ENCODE measurements at regions not wholly inside any gene's neighbourhood (a gene's known extent, or its start where the extent isn't known, plus 50 kb on each side); places are given as distances from the start of the nearest gene placed in this dataset.

GRCh38 chr7:69193061-69193460, 405.2 kb upstream of the AUTS2 start:
- Histone ChIP-seq H3K4me3 (ENCODE audit: extremely low read depth in 1 of 4, insufficient read depth in 2 of 4, low read depth in 3 of 4, low read length in 4 of 4) (no peak overlapping the region), H3K9me3 (ENCODE audit: insufficient read depth in 2 of 2, low read depth in 1 of 2, low read length in 1 of 2) (peaks cover 0 to 3% of the 10 kb centered on the region in 2 experiments; a peak in 1 of 4 replicates), H4K91ac (replicated peaks; ENCODE audit: insufficient read length, low read length) (no peak overlapping the region), H2AK5ac (ENCODE audit: low read depth, low read length) (no peak overlapping the region), H3K79me1 (ENCODE audit: low read depth, low read length) (no peaks in the 10 kb centered on the region), H3K56ac (replicated peaks; ENCODE audit: insufficient read length, low read depth, low read length) (no peak overlapping the region), H3K27ac (ENCODE audit: low read depth, low read length) (no peak overlapping the region), H3K23me2 (ENCODE audit: low read depth, low read length) (no peaks in the 10 kb centered on the region), H3K18ac (ENCODE audit: extremely low read depth, low read length) (no peak overlapping the region), H2BK12ac (ENCODE audit: low read depth, low read length) (no peak overlapping the region), H2BK20ac (ENCODE audit: low read length) (no peak overlapping the region), H2BK15ac (ENCODE audit: low read length) (no peak overlapping the region), H4K20me1 (replicated peaks in 1 of 2; ENCODE audit: control insufficient read depth in 1 of 2, insufficient read depth in 2 of 2, low read length in 2 of 2) (no peaks in the 10 kb centered on the region), H3K4ac (replicated peaks; ENCODE audit: insufficient read length, low read depth, low read length) (no peak overlapping the region), H3K27me3 (replicated peaks in 1 of 4; ENCODE audit: control insufficient read depth in 3 of 4, extremely low read depth in 1 of 4, insufficient read depth in 3 of 4, low read length in 3 of 4) (no peaks in the 10 kb centered on the region), H3K23ac (ENCODE audit: insufficient read length) (no peak overlapping the region), H4K8ac (ENCODE audit: extremely low read depth, insufficient read depth, low read length) (no peak overlapping the region), H2BK5ac (ENCODE audit: low read depth, low read length) (no peak overlapping the region), H3K36me3 (ENCODE audit: control insufficient read depth in 2 of 4, insufficient read depth in 4 of 4, low read length in 3 of 4) (no peaks in the 10 kb centered on the region), H3K4me2 (ENCODE audit: insufficient read depth in 1 of 2, low read depth in 2 of 2, low read length in 2 of 2) (no peak overlapping the region), H3K79me2 (ENCODE audit: control insufficient read depth in 1 of 2, insufficient read depth in 2 of 2, low read length in 2 of 2) (no peaks in the 10 kb centered on the region), H2AFZ (ENCODE audit: low read length) (no peak overlapping the region), H2BK120ac (replicated peaks; ENCODE audit: low read depth, low read length) (no peak overlapping the region), H3K14ac (ENCODE audit: insufficient read length) (no peak overlapping the region), H4K5ac (ENCODE audit: insufficient read length, low read depth, low read length) (no peak overlapping the region), H3K9ac (replicated peaks in 1 of 4; ENCODE audit: extremely low read depth in 1 of 4, low read depth in 3 of 4, low read length in 3 of 4) (no peak overlapping the region), H3K4me1 (replicated peaks in 1 of 4; ENCODE audit: control insufficient read depth in 3 of 4, insufficient read depth in 4 of 4, low read length in 3 of 4) (no peaks in the 10 kb centered on the region)
- FAIRE-seq, result no peak
- ChIA-PET POLR2A (ENCODE audit: partially characterized antibody) (no interaction called here), CTCF (ENCODE audit: partially characterized antibody) (interaction anchor here (0.7 kb wide), 1 partner anchor 764 kb away, joined by 3 read pairs; no protein-coding TSS in a partner anchor)
- DNase-seq (ENCODE audit: low read depth in 1 of 2, low spot score in 2 of 2), result no peak
- 94% methylated on average over 4 of the region's 4 CpGs; no CpG with 5 or more reads in 1 of the 2 experiments for WGBS, 2 experiments (ENCODE audit: extremely low coverage in 1 of 2, insufficient coverage in 1 of 2, insufficient read length in 1 of 2, insufficient replicate concordance in 2 of 2, low coverage in 1 of 2, low lambda C conversion rate in 2 of 2, missing lambda C conversion rate in 1 of 2)
- no peak for TF ChIP-seq TAF7 (optimal IDR thresholded peaks at IDR 0.05; ENCODE audit: borderline replicate concordance, low read depth, low read length)
- TF ChIP-seq USF2 (IDR thresholded peaks at IDR 0.05; ENCODE audit: low read length), result no peak
- TF ChIP-seq RXRA (IDR thresholded peaks at IDR 0.05; ENCODE audit: insufficient read depth, low read depth, low read length), result no peak
- no peak for TF ChIP-seq SIN3A (conservative IDR thresholded peaks at IDR 0.05 in 1 of 2, IDR thresholded peaks at IDR 0.05 in 1 of 2; ENCODE audit: low read depth in 1 of 2, low read length in 2 of 2)
- no peak for TF ChIP-seq SUZ12 (IDR thresholded peaks at IDR 0.05; ENCODE audit: low read length)
- no peak for TF ChIP-seq JUN (IDR thresholded peaks at IDR 0.05; ENCODE audit: low read depth, low read length)
- TF ChIP-seq BCL11A (IDR thresholded peaks at IDR 0.05; ENCODE audit: low read depth in 2 of 2, low read length in 2 of 2), result no peak
- TF ChIP-seq MAFK (IDR thresholded peaks at IDR 0.05; ENCODE audit: low read depth, low read length), result no peak
- no peak for TF ChIP-seq KDM5A (IDR thresholded peaks at IDR 0.05; ENCODE audit: low read length)
- TF ChIP-seq SIX5 (IDR thresholded peaks at IDR 0.05; ENCODE audit: low read depth, low read length), result no peak
- TF ChIP-seq CTBP2 (IDR thresholded peaks at IDR 0.05; ENCODE audit: borderline replicate concordance, insufficient read depth, insufficient read length, low read length), result no peak
- no peak for TF ChIP-seq CBX5 (IDR thresholded peaks at IDR 0.05; ENCODE audit: low read depth, low read length)
- no peak for TF ChIP-seq E2F6 (IDR thresholded peaks at IDR 0.05)

Data from H1 (cell line).